RWPE2 (cell line): ENCODE measurements at regions not wholly inside any gene's neighbourhood (a gene's known extent, or its start where the extent isn't known, plus 50 kb on each side); places are given as distances from the start of the nearest gene placed in this dataset.

Experiments used
- ATAC-seq: fragments of 200-7000 bp; cut with Tn5 transposase; 3 replicates; pipeline ENCODE4 v1.9.1; 2021; ENCODE audit warnings: low read depth
- DNase-seq: peaks from one replicate; pipeline ENCODE4 v3.0.0-alpha.2; 2020; ENCODE audit warnings: low spot score
- H3K27ac ChIP-seq: fragments of 450-650 bp; 2 replicates; pipeline ENCODE4 v1.5.1; 2017; ENCODE audit warnings: mild to moderate bottlenecking; ENCODE audit not compliant: poor library complexity, severe bottlenecking
- H3K27me3 ChIP-seq: fragments of 250-450 bp; sonication (Bioruptor Pico); 2 replicates; pipeline ENCODE4 v1.5.1; 2021; ENCODE audit warnings: mild to moderate bottlenecking, moderate library complexity; ENCODE audit not compliant: insufficient read depth, poor library complexity, severe bottlenecking
- H3K36me3 ChIP-seq: fragments of 250-450 bp; sonication (Bioruptor Pico); 2 replicates; pipeline ENCODE4 v1.5.1; 2020; ENCODE audit warnings: low read depth, mild to moderate bottlenecking, moderate library complexity
- H3K4me1 ChIP-seq: fragments of 250-450 bp; sonication (Bioruptor Pico); 2 replicates; pipeline ENCODE4 v1.5.1; 2021; ENCODE audit warnings: mild to moderate bottlenecking, moderate library complexity; ENCODE audit not compliant: insufficient read depth, poor library complexity, severe bottlenecking
- H3K4me3 ChIP-seq: fragments of 250-450 bp; sonication (Bioruptor Pico); 2 replicates; pipeline ENCODE4 v1.5.1; 2021; ENCODE audit warnings: mild to moderate bottlenecking, moderate library complexity; ENCODE audit not compliant: severe bottlenecking
- H3K9me3 ChIP-seq: fragments of 250-450 bp; sonication (Bioruptor Pico); 2 replicates; pipeline ENCODE4 v1.5.1; 2021; ENCODE audit warnings: mild to moderate bottlenecking, moderate library complexity; ENCODE audit not compliant: severe bottlenecking
- TF ChIP-seq, protein P1 (sequence below): fragments of 450-650 bp; IDR thresholded peaks from one replicate; pipeline ENCODE4 v1.5.1; 2017; ENCODE audit warnings: mild to moderate bottlenecking, moderate library complexity; ENCODE audit not compliant: poor library complexity, severe bottlenecking

DNA sequence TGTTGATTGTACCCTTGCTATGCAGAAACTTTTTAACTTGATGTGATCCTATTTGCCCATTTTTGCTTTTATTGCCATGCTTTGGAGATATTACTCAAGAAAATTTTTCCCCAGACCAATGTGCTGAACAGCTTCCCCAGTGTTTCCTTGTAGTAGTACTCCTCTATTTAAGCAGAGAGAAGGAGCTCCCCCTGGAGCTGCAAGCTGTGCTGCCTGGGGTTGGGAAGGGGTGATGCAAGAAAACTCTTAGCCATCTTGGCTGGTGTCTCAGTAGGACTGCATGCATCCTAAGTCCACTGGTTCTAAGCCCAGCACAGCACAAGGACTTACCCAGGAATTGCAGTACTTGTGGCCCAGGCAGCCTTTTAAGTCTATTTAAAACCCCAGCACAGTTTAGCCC is 121.6 kb downstream of the NTMT2 start:
- Histone ChIP-seq H3K27ac (no peak overlapping the region), H3K4me3 (no peak overlapping the region), H3K27me3 (no peaks in the 10 kb centered on the region), H3K9me3 (no peaks in the 10 kb centered on the region), H3K4me1 (no peaks in the 10 kb centered on the region), H3K36me3 (no peaks in the 10 kb centered on the region)
- no peak for ATAC-seq
- TF ChIP-seq, protein P1, sequence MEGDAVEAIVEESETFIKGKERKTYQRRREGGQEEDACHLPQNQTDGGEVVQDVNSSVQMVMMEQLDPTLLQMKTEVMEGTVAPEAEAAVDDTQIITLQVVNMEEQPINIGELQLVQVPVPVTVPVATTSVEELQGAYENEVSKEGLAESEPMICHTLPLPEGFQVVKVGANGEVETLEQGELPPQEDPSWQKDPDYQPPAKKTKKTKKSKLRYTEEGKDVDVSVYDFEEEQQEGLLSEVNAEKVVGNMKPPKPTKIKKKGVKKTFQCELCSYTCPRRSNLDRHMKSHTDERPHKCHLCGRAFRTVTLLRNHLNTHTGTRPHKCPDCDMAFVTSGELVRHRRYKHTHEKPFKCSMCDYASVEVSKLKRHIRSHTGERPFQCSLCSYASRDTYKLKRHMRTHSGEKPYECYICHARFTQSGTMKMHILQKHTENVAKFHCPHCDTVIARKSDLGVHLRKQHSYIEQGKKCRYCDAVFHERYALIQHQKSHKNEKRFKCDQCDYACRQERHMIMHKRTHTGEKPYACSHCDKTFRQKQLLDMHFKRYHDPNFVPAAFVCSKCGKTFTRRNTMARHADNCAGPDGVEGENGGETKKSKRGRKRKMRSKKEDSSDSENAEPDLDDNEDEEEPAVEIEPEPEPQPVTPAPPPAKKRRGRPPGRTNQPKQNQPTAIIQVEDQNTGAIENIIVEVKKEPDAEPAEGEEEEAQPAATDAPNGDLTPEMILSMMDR: no peak
- DNase-seq: no peak

DNA sequence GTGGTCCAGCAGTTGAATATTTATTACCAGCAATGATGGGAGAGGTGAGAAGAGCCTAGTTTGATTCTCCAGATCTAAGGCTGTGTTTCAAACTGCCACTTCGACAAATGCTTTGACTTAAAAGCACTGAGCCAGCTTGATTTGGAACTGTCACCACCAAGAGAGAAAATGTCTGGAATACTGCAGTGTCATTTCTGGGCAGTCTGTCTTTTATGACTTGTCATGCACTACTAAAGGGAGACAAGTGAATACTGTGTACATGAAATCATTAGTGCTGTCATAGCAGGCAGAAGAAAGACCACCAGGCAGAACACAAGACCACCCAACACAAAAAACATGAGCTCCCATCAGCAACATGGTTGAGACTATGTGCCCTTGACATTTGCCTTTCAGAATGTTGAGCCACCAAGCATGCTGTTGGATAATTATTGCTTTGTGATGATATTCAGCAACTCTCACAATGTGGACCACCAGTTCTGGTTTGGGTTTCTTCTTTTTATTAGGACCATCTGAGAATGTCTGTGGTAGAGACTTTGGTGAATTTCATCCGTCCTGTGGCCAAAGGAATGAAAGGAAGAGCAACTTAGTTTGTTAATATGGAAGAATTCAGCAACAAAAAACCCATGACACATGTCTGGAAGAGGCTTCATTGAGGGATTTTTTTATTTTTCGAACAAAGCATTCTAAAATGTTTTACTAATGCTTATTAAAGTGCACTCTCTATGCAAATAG is 125.8 kb downstream of the NTMT2 start:
- H3K4me1 ChIP-seq: no peaks in the 10 kb centered on the region
- DNase-seq: no peak
- H3K27ac ChIP-seq: no peak overlapping the region
- no peaks in the 10 kb centered on the region for H3K36me3 ChIP-seq
- no peaks in the 10 kb centered on the region for H3K27me3 ChIP-seq
- H3K9me3 ChIP-seq: no peaks in the 10 kb centered on the region
- ATAC-seq: no peak
- TF ChIP-seq, protein P1: no peak
- H3K4me3 ChIP-seq: no peak overlapping the region

DNA sequence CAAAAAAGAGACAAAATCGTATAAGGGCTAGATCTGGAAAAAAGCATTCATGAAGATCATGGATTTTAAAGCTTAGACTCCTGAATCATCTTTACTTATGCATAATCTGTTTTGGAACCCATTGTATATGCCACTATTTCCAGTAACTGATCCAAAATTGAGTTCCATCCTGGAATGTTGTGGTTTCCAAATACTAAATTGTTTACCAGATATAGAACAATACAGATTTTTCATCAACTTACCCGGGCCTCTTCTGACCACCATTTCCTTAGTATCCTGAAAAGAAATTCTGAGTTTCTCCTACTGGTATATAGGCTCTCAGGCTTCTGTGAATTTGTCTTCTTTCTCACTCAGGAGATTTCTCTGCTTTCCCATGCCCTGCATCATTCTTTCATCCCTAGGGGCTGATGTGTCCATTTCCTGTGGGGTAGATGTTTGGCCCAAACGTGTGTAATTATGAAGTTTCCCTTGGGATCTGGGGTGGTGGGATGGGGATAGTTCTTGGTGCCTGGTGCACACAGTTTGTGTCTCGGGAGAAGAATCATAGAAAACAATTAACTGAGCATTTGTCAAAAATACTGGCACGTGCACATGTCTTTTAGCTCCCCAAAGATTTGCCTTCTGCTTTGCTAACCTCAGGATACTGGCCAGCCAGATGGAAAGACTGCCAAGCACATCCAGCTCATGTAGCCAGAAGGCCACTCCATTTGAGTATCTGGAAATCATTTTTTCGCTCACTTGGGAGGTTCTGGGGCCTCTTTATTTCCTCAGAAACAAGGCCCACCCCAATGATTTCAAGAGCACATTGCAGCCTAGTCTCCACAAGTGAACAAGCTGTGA is 127.8 kb downstream of the NTMT2 start:
- no peaks in the 10 kb centered on the region for H3K4me1 ChIP-seq
- no peaks in the 10 kb centered on the region for H3K9me3 ChIP-seq
- no peak for ATAC-seq
- TF ChIP-seq, protein P1: no peak
- no peak overlapping the region for H3K4me3 ChIP-seq
- peaks cover 6% of the 10 kb centered on the region for H3K27me3 ChIP-seq
- H3K36me3 ChIP-seq: no peaks in the 10 kb centered on the region
- no peak for DNase-seq
- no peak overlapping the region for H3K27ac ChIP-seq

DNA sequence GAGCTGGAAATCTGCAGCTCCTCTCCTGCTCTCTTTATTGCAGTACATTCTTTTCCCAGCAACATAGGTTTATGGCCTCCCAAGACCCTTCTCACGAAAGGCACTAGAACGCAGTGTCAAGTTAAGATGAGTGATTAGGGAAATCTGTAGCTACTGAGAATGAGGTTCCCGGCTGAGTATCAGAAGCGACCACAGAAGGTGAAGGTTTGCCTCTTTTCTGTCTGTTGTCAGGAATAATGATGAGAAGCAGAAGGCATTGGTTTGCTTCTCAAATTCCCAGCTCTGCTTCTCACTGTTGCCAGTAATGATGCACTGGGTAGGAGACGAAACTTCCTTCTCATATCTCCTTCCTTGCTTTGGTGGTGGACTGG is 128.4 kb downstream of the NTMT2 start:
- no peaks in the 10 kb centered on the region for H3K36me3 ChIP-seq
- ATAC-seq (no peak), DNase-seq (no peak)
- H3K4me3 ChIP-seq: no peak overlapping the region
- peaks cover 6% of the 10 kb centered on the region for H3K27me3 ChIP-seq
- H3K4me1 ChIP-seq: no peaks in the 10 kb centered on the region
- TF ChIP-seq, protein P1: no peak
- no peak overlapping the region for H3K27ac ChIP-seq
- H3K9me3 ChIP-seq: no peaks in the 10 kb centered on the region

DNA sequence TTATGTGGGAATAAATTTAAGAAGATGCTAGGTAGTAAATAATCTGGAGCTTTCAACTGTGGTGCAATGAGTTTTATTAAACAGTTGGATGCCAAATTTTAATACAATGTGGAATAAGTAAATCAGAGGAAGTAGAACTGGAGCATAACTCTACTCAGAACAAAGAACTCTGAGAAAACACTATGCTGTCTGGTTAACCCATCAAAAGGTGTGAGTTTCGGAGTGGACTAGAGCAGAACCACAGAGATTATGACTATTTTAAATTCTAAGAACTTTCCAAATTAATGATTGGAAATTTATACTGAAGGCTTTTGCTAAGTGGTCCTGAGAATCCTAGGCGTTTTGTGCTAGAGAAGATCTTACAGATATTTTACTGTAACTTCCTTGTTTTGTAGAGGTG is 132.2 kb downstream of the NTMT2 start:
- ATAC-seq (no peak), DNase-seq (no peak)
- Histone ChIP-seq H3K4me1 (no peaks in the 10 kb centered on the region), H3K36me3 (no peaks in the 10 kb centered on the region), H3K4me3 (no peak overlapping the region), H3K27me3 (peaks cover 6% of the 10 kb centered on the region), H3K27ac (no peak overlapping the region), H3K9me3 (no peaks in the 10 kb centered on the region)
- TF ChIP-seq, protein P1: no peak
